ENCODE measurements at regions not wholly inside any gene's neighbourhood (a gene's known extent, or its start where the extent isn't known, plus 50 kb on each side); places are given as distances from the start of the nearest gene placed in this dataset.
A peak's percentile ranks its signal among the peaks of the same experiment; 100 is the strongest.
"Not testable (repeated sequence)": the region's sequence is repeated elsewhere in the genome, so short reads cannot be mapped to it uniquely, and the experiment has no call there.

GRCh38 chr11:91067666-91068065, 844.8 kb upstream of the CHORDC1 start:
- no peak overlapping the region for H3K27ac Mint-ChIP-seq
- H3K4me3 Mint-ChIP-seq: no peak overlapping the region
- peaks cover 10% of the 10 kb centered on the region for H3K9me3 Mint-ChIP-seq
- TF ChIP-seq, protein P1, sequence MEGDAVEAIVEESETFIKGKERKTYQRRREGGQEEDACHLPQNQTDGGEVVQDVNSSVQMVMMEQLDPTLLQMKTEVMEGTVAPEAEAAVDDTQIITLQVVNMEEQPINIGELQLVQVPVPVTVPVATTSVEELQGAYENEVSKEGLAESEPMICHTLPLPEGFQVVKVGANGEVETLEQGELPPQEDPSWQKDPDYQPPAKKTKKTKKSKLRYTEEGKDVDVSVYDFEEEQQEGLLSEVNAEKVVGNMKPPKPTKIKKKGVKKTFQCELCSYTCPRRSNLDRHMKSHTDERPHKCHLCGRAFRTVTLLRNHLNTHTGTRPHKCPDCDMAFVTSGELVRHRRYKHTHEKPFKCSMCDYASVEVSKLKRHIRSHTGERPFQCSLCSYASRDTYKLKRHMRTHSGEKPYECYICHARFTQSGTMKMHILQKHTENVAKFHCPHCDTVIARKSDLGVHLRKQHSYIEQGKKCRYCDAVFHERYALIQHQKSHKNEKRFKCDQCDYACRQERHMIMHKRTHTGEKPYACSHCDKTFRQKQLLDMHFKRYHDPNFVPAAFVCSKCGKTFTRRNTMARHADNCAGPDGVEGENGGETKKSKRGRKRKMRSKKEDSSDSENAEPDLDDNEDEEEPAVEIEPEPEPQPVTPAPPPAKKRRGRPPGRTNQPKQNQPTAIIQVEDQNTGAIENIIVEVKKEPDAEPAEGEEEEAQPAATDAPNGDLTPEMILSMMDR (IDR thresholded peaks at IDR 0.05; ENCODE audit: unreplicated experiment in 3 of 3): no peak
- H3K4me1 Mint-ChIP-seq: no peaks in the 10 kb centered on the region
- H3K36me3 Mint-ChIP-seq (ENCODE audit: low read depth): no peaks in the 10 kb centered on the region
- H3K27me3 Mint-ChIP-seq (ENCODE audit: low read depth): no peaks in the 10 kb centered on the region

- H3K9me3 Mint-ChIP-seq: peaks cover 3% of the 10 kb centered on the region
- no peaks in the 10 kb centered on the region for H3K36me3 Mint-ChIP-seq (ENCODE audit: low read depth)
- H3K27ac Mint-ChIP-seq: no peak overlapping the region
- no peaks in the 10 kb centered on the region for H3K27me3 Mint-ChIP-seq (ENCODE audit: low read depth)
- no peaks in the 10 kb centered on the region for H3K4me1 Mint-ChIP-seq
- no peak overlapping the region for H3K4me3 Mint-ChIP-seq
- TF ChIP-seq, protein P1 (IDR thresholded peaks at IDR 0.05; ENCODE audit: unreplicated experiment in 3 of 3): no peak
Measured at GRCh38 chr11:91066456-91067047, 843.7 kb upstream of the CHORDC1 start.

GRCh38 chr11:91063399-91063798, 840.5 kb upstream of the CHORDC1 start:
- H3K4me1 Mint-ChIP-seq; H3K27me3 Mint-ChIP-seq (ENCODE audit: low read depth); H3K27ac Mint-ChIP-seq; H3K4me3 Mint-ChIP-seq; H3K36me3 Mint-ChIP-seq (ENCODE audit: low read depth): not testable (repeated sequence)
- peaks cover 13% of the 10 kb centered on the region for H3K9me3 Mint-ChIP-seq

DNA sequence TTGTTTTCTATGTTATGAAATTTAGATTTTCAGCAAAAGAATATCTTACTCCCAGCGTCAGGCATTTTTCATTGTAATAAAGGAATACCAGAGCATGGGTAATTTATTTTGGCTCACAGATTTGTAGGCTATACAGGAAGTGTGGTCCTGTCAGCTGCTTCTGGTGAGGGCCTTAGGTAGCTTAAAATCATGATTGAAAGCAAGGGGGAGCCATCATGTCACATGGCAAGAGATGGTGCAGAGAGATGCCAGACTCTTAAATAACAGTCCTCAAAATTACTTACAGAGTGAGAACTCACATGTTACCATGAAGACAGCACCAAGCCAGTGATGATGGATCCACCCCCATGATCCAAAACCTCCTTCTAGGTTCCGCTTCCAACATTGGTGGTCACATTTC, 825.0 kb upstream of the CHORDC1 start:
- no peaks in the 10 kb centered on the region for H3K27me3 Mint-ChIP-seq (ENCODE audit: low read depth)
- no peak overlapping the region for H3K4me3 Mint-ChIP-seq
- no peak overlapping the region for H3K27ac Mint-ChIP-seq
- TF ChIP-seq, protein P1 (IDR thresholded peaks at IDR 0.05; ENCODE audit: unreplicated experiment in 3 of 3): no peak
- no peaks in the 10 kb centered on the region for H3K4me1 Mint-ChIP-seq
- H3K36me3 Mint-ChIP-seq (ENCODE audit: low read depth): no peaks in the 10 kb centered on the region
- no peaks in the 10 kb centered on the region for H3K9me3 Mint-ChIP-seq

DNA sequence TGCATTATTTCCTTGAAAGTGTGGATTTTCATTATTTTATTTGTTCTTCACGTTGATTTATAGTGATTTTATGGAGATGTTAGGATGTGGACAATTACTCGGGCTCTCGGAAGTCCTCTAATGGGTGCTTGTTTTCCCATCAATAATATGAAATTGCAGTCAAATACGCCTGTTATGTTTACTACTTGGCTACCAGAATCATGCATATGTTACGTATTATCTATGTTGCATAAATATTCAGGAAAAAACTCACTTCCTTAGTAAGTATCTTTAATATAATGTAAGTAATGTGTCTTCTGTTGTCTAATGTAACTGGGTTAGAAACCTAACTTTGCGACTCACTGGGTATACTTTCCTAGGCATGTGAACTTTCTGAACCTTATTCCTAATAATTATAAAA, 823.4 kb upstream of the CHORDC1 start:
- H3K27me3 Mint-ChIP-seq (ENCODE audit: low read depth): no peaks in the 10 kb centered on the region
- H3K36me3 Mint-ChIP-seq (ENCODE audit: low read depth): no peaks in the 10 kb centered on the region
- H3K4me3 Mint-ChIP-seq: no peak overlapping the region
- TF ChIP-seq, protein P1 (IDR thresholded peaks at IDR 0.05; ENCODE audit: unreplicated experiment in 3 of 3): no peak
- no peaks in the 10 kb centered on the region for H3K4me1 Mint-ChIP-seq
- no peak overlapping the region for H3K27ac Mint-ChIP-seq
- H3K9me3 Mint-ChIP-seq: no peaks in the 10 kb centered on the region

- Mint-ChIP-seq H3K4me1 (no peaks in the 10 kb centered on the region), H3K27ac (no peak overlapping the region)
- TF ChIP-seq, protein P1 (IDR thresholded peaks at IDR 0.05; ENCODE audit: unreplicated experiment in 3 of 3): peak in 1 of 3 experiments; percentile 33
Measured at GRCh38 chr11:91041626-91042025, 818.8 kb upstream of the CHORDC1 start.

More at GRCh38 chr11:91041626-91042025, 818.8 kb upstream of the CHORDC1 start:
- Mint-ChIP-seq H3K27me3 (ENCODE audit: low read depth) (no peaks in the 10 kb centered on the region), H3K9me3 (peaks cover 3% of the 10 kb centered on the region), H3K4me3 (no peak overlapping the region), H3K36me3 (ENCODE audit: low read depth) (no peaks in the 10 kb centered on the region)

Measured in nephron (organoid).